HUES64 (cell line): ENCODE measurements at regions not wholly inside any gene's neighbourhood (a gene's known extent, or its start where the extent isn't known, plus 50 kb on each side); places are given as distances from the start of the nearest gene placed in this dataset.

Experiments
- H3K27ac ChIP-seq: 2 replicates; pipeline ENCODE4 v1.7.0; 2013; ENCODE audit warnings: low read depth, low read length, inconsistent platforms
- H3K27me3 ChIP-seq: 2 replicates; pipeline ENCODE4 v1.6.1; 2013; ENCODE audit warnings: mild to moderate bottlenecking, low read length; ENCODE audit not compliant: insufficient read depth
- H3K36me3 ChIP-seq: 2 replicates; pipeline ENCODE4 v1.6.1; 2013; ENCODE audit warnings: mild to moderate bottlenecking, low read length; ENCODE audit not compliant: insufficient read depth
- H3K4me1 ChIP-seq: 2 replicates; pipeline ENCODE4 v1.6.1; 2013; ENCODE audit warnings: mild to moderate bottlenecking, low read length, moderate library complexity; ENCODE audit not compliant: insufficient read depth
- H3K4me3 ChIP-seq: 2 replicates; pipeline ENCODE4 v1.5.1; 2013; ENCODE audit warnings: mild to moderate bottlenecking, low read length, moderate library complexity
- H3K9ac ChIP-seq: 2 replicates; pipeline ENCODE4 v1.6.1; 2013; ENCODE audit warnings: mild to moderate bottlenecking, low read depth, low read length
- H3K9me3 ChIP-seq: 2 replicates; pipeline ENCODE4 v1.6.1; 2013; ENCODE audit warnings: low read depth, low read length; ENCODE audit not compliant: insufficient read depth
- WGBS: fragments of 150-250, 120-280 bp; methylation state at CpG from one replicate; pipeline ENCODE4 v1.1.7; 2013; ENCODE audit warnings: missing lambda C conversion rate; 5-methylcytosine and 5-hydroxymethylcytosine counted together

DNA sequence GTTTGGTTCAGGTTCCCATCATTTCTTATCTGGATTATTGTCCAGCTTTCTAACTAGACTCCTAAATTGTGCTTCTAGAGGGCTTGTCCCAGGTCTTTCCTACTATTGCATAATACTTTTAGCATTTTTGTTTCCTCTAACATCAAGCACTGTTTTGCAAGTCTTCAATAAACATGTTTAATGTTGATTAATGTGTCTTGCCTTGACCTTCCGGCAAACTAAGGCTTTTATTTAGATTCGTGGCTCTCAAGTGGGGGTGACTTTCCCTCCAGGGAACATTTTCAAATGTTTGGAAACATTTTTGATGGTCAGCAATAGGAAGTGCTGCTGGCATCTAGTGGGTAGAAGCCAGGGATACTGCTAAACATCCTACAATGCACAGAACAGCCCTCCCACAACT, 90.7 kb downstream of the RPE65 start:
- H3K9ac ChIP-seq = no peak overlapping the region
- H3K27ac ChIP-seq = no peak overlapping the region
- H3K36me3 ChIP-seq = no peaks in the 10 kb centered on the region
- no peak overlapping the region for H3K4me3 ChIP-seq
- no peaks in the 10 kb centered on the region for H3K9me3 ChIP-seq
- H3K27me3 ChIP-seq = no peaks in the 10 kb centered on the region
- H3K4me1 ChIP-seq = 0 out of 2 replicates have a peak, but pooled peaks cover 5% of the 10 kb centered on the region
- 92% methylated on average over 2 of the region's 2 CpGs for WGBS

- WGBS = 80% methylated on average over 4 of the region's 4 CpGs
- Histone ChIP-seq H3K4me1 (0 out of 2 replicates have a peak, but pooled peaks cover 5% of the 10 kb centered on the region), H3K9ac (no peak overlapping the region), H3K27me3 (no peaks in the 10 kb centered on the region), H3K4me3 (no peak overlapping the region), H3K9me3 (no peaks in the 10 kb centered on the region), H3K27ac (no peak overlapping the region), H3K36me3 (no peaks in the 10 kb centered on the region)
Measured at GRCh38 chr1:68358439-68358838, 91.3 kb downstream of the RPE65 start.

- Histone ChIP-seq H3K4me3 (no peak overlapping the region), H3K9ac (no peak overlapping the region), H3K36me3 (no peaks in the 10 kb centered on the region), H3K4me1 (0 out of 2 replicates have a peak, but pooled peaks cover 5% of the 10 kb centered on the region), H3K27ac (no peak overlapping the region), H3K9me3 (no peaks in the 10 kb centered on the region), H3K27me3 (no peaks in the 10 kb centered on the region)
- WGBS = 93% methylated on average over 3 of the region's 3 CpGs
Measured at GRCh38 chr1:68355614-68356013, 94.1 kb downstream of the RPE65 start.

GRCh38 chr1:68352202-68352601, 97.6 kb downstream of the RPE65 start:
- no peak overlapping the region for H3K4me3 ChIP-seq
- no peaks in the 10 kb centered on the region for H3K9me3 ChIP-seq
- H3K36me3 ChIP-seq = no peaks in the 10 kb centered on the region
- H3K9ac ChIP-seq = no peak overlapping the region
- no peak overlapping the region for H3K27ac ChIP-seq
- no peaks in the 10 kb centered on the region for H3K27me3 ChIP-seq
- 93% methylated on average over 2 of the region's 2 CpGs for WGBS
- no peaks in the 10 kb centered on the region for H3K4me1 ChIP-seq

DNA sequence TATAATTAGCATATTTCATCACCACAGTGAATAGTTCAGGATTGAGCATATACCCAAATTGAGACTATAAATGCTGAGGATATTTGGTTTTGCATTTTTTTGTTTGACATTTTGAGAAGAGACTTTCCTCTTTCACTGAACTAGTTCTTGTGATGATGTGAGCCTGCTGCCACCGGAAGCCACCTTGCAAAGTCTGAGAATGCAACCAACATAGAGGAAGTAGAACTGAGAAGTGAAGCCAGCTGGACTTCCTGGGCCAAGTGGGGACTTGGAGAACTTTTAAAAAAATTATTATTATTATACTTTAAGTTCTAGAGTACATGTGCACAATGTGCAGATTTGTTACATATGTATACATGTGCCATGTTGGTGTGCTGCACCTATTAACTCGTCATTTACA, 102.3 kb downstream of the RPE65 start:
- 88% methylated on average over 1 of the region's 2 CpGs for WGBS
- Histone ChIP-seq H3K4me1 (no peaks in the 10 kb centered on the region), H3K27ac (no peak overlapping the region), H3K9me3 (no peaks in the 10 kb centered on the region), H3K27me3 (no peaks in the 10 kb centered on the region), H3K9ac (no peak overlapping the region), H3K4me3 (no peak overlapping the region), H3K36me3 (no peaks in the 10 kb centered on the region)

DNA sequence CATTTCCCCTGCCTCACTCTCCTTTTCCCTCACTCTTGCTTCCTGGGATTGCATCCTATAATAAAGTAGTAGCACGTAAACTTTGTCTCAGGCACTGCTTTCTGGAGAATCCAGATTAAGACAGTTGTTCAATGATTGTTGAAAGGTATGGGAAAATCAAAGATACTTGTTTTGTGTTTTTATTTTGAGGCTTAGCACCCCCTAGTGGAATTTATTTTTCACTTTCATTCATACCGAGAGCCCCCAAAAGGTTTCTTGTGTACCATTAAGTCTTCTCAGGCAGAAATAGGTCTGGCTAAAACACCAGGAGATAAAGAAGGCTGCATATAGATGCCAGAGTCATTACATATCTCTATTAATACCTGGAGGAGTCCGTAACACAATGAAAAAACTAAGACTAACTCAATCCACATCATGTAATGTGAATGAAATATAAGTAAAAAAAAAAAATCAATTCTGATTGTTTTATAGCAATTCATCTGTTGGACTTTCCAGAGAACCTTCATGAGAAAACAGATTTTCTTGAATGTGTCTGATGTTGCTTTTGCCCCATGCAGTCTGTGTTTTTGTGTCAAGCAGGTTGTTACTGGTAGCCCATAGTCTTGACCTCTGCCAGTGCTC, 103.5 kb downstream of the RPE65 start:
- Histone ChIP-seq H3K9ac (no peak overlapping the region), H3K4me1 (no peaks in the 10 kb centered on the region), H3K4me3 (no peak overlapping the region), H3K27ac (no peak overlapping the region), H3K36me3 (no peaks in the 10 kb centered on the region), H3K9me3 (no peaks in the 10 kb centered on the region), H3K27me3 (no peaks in the 10 kb centered on the region)
- 91% methylated on average over 1 of the region's 3 CpGs for WGBS

GRCh38 chr1:68344208-68344607, 105.5 kb downstream of the RPE65 start:
- H3K27me3 ChIP-seq = no peaks in the 10 kb centered on the region
- H3K4me1 ChIP-seq = no peaks in the 10 kb centered on the region
- no peak overlapping the region for H3K27ac ChIP-seq
- H3K9me3 ChIP-seq = no peaks in the 10 kb centered on the region
- H3K36me3 ChIP-seq = no peaks in the 10 kb centered on the region
- H3K4me3 ChIP-seq = no peak overlapping the region
- WGBS = 93% methylated on average over 4 of the region's 4 CpGs
- no peak overlapping the region for H3K9ac ChIP-seq

GRCh38 chr1:68340951-68341350, 108.6 kb upstream of the WLS start:
- H3K9ac ChIP-seq = no peak overlapping the region
- WGBS = 98% methylated on average over 4 of the region's 5 CpGs

DNA sequence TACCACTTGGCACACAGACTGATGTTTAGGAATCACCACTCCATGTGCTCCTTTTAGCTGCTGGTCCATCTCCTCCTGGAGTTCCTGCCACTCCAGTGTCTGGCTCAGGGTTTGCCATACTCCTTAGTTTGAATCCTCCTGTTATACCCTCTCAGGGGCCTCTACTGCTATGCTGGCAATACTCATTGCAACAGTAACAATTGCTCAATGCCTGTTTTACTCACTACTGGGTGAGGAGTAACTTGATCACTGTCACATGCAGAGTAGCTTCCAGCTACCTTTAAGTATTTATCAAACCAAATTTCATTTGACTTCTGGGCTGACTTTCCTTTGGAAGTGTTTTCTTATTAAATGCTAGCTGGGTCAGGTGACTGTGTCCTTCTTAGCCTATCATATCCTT, 107.2 kb upstream of the WLS start:
- Histone ChIP-seq H3K4me3 (no peak overlapping the region), H3K9ac (no peak overlapping the region), H3K9me3 (no peaks in the 10 kb centered on the region), H3K4me1 (no peaks in the 10 kb centered on the region), H3K27me3 (no peaks in the 10 kb centered on the region), H3K27ac (no peak overlapping the region), H3K36me3 (no peaks in the 10 kb centered on the region)

More at GRCh38 chr1:68340951-68341350, 108.6 kb upstream of the WLS start:
- Histone ChIP-seq H3K4me3 (no peak overlapping the region), H3K4me1 (no peaks in the 10 kb centered on the region), H3K9me3 (no peaks in the 10 kb centered on the region), H3K36me3 (no peaks in the 10 kb centered on the region), H3K27me3 (no peaks in the 10 kb centered on the region), H3K27ac (no peak overlapping the region)

- Histone ChIP-seq H3K36me3 (no peaks in the 10 kb centered on the region), H3K9ac (no peak overlapping the region), H3K4me1 (no peaks in the 10 kb centered on the region), H3K9me3 (no peaks in the 10 kb centered on the region), H3K27ac (no peak overlapping the region), H3K27me3 (no peaks in the 10 kb centered on the region), H3K4me3 (no peak overlapping the region)
- 83% methylated on average over 1 of the region's 1 CpG for WGBS
Measured at GRCh38 chr1:68338081-68338480, 105.8 kb upstream of the WLS start.

DNA sequence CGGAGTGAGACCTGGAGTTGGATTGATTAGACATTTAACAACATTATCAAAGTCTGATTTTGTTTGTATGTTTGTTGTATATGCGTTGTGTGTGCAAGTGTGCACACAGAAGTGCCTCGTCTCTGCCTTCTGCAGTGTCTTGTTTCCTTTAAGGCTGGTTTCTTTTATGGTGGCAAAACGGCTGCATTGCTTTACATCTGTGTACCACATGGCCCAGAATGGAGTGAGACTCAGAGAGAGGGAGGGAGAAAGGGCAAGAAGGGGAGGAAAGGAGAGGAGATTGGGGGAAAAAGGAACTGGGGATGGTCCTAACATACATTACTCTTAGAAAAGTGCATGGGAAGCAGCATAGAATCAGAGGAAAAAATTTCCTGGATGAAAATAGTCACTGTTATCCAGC, 99.7 kb upstream of the WLS start:
- no peak overlapping the region for H3K27ac ChIP-seq
- H3K9ac ChIP-seq = no peak overlapping the region
- H3K9me3 ChIP-seq = no peaks in the 10 kb centered on the region
- no peak overlapping the region for H3K4me3 ChIP-seq
- 88% methylated on average over 3 of the region's 4 CpGs for WGBS
- no peaks in the 10 kb centered on the region for H3K27me3 ChIP-seq
- H3K4me1 ChIP-seq = no peaks in the 10 kb centered on the region
- no peaks in the 10 kb centered on the region for H3K36me3 ChIP-seq
